ENCODE measurements at regions not wholly inside any gene's neighbourhood (a gene's known extent, or its start where the extent isn't known, plus 50 kb on each side); places are given as distances from the start of the nearest gene placed in this dataset.
"Not testable (repeated sequence)": the region's sequence is repeated elsewhere in the genome, so short reads cannot be mapped to it uniquely, and the experiment has no call there.

- H3K27ac ChIP-seq = no peak overlapping the region
- CTCF ChIA-PET = no interaction called here
- no peak for DNase-seq (ENCODE audit: low spot score)
- TF ChIP-seq CTCF (conservative IDR thresholded peaks at IDR 0.05; ENCODE audit: low read depth) = no peak
- POLR2A ChIA-PET (ENCODE audit: low non-redundant PET) = no interaction called here
Observed at GRCh38 chr16:55062442-55062841, 131.8 kb downstream of the IRX5 start.

- CTCF ChIA-PET = interaction anchor here (0.6 kb wide), 1 partner anchor 14 kb away, joined by 3 read pairs; no protein-coding TSS in a partner anchor
- no peak overlapping the region for H3K27ac ChIP-seq
- POLR2A ChIA-PET (ENCODE audit: low non-redundant PET) = interaction anchor here (0.6 kb wide), 1 partner anchor 38 kb away, joined by 5 read pairs; no protein-coding TSS in a partner anchor
- DNase-seq (ENCODE audit: low spot score) = no peak
- no peak for TF ChIP-seq CTCF (conservative IDR thresholded peaks at IDR 0.05; ENCODE audit: low read depth)
Observed at GRCh38 chr16:55072976-55073375, 142.3 kb downstream of the IRX5 start.

GRCh38 chr16:55073830-55074229 is 143.2 kb downstream of the IRX5 start:
- TF ChIP-seq CTCF (conservative IDR thresholded peaks at IDR 0.05; ENCODE audit: low read depth) = no peak
- ChIA-PET CTCF (no interaction called here), POLR2A (ENCODE audit: low non-redundant PET) (no interaction called here)
- no peak for DNase-seq (ENCODE audit: low spot score)
- H3K27ac ChIP-seq = no peak overlapping the region

- CTCF ChIA-PET; DNase-seq (ENCODE audit: low spot score); H3K27ac ChIP-seq; POLR2A ChIA-PET (ENCODE audit: low non-redundant PET): not testable (repeated sequence)
Observed at GRCh38 chr16:55075208-55075607, 144.5 kb downstream of the IRX5 start.

GRCh38 chr16:55076053-55076452 is 145.4 kb downstream of the IRX5 start:
- ChIA-PET POLR2A (ENCODE audit: low non-redundant PET) (no interaction called here), CTCF (interaction anchor here (0.6 kb wide), 1 partner anchor 1333 kb away, joined by 3 read pairs; no protein-coding TSS in a partner anchor)
- H3K27ac ChIP-seq = no peak overlapping the region
- no peak for TF ChIP-seq CTCF (conservative IDR thresholded peaks at IDR 0.05; ENCODE audit: low read depth)
- DNase-seq (ENCODE audit: low spot score) = no peak

GRCh38 chr16:55077266-55077665 is 146.6 kb downstream of the IRX5 start:
- ChIA-PET POLR2A (ENCODE audit: low non-redundant PET) (no interaction called here), CTCF (no interaction called here)
- no peak for DNase-seq (ENCODE audit: low spot score)
- no peak for TF ChIP-seq CTCF (conservative IDR thresholded peaks at IDR 0.05; ENCODE audit: low read depth)
- no peak overlapping the region for H3K27ac ChIP-seq

GRCh38 chr16:55078153-55078552 is 147.5 kb downstream of the IRX5 start:
- ChIA-PET POLR2A (ENCODE audit: low non-redundant PET) (no interaction called here), CTCF (no interaction called here)
- H3K27ac ChIP-seq = no peak overlapping the region
- no peak for TF ChIP-seq CTCF (conservative IDR thresholded peaks at IDR 0.05; ENCODE audit: low read depth)
- no peak for DNase-seq (ENCODE audit: low spot score)
